Aorta (tissue), 5 donors: ENCODE measurements at regions not wholly inside any gene's neighbourhood (a gene's known extent, or its start where the extent isn't known, plus 50 kb on each side); places are given as distances from the start of the nearest gene placed in this dataset.

Experiments
- ATAC-seq: fragments of 200-7000 bp; cut with Tn5 transposase; one replicate; pipeline ENCODE4 v1.9.1; 2022; ENCODE audit warnings: moderate library complexity; ENCODE audit not compliant: low FRiP score
- DNase-seq, 2 donors: peaks; one replicate each; pipeline ENCODE4 v3.0.0-alpha.2; 2020
- H3K27ac ChIP-seq, 2 donors: one replicate each; pipeline ENCODE4 v1.5.1; 2013; ENCODE audit warnings: low read length in 2 of 2, mild to moderate bottlenecking in 2 of 2, moderate library complexity in 2 of 2, control low read depth in 1 of 2, inconsistent platforms in 1 of 2, low read depth in 1 of 2
- H3K27me3 ChIP-seq, 2 donors: one replicate each; pipeline ENCODE4 v1.6.1; 2013; ENCODE audit warnings: control low read depth in 1 of 2, low read length in 1 of 2, mild to moderate bottlenecking in 1 of 2, moderate library complexity in 1 of 2; ENCODE audit not compliant: insufficient read depth in 2 of 2, control insufficient read depth in 1 of 2
- H3K36me3 ChIP-seq, 2 donors: one replicate each; pipeline ENCODE4 v1.6.1; 2013; ENCODE audit warnings: control low read depth in 1 of 2, low read length in 1 of 2, mild to moderate bottlenecking in 1 of 2; ENCODE audit not compliant: insufficient read depth in 2 of 2, control insufficient read depth in 1 of 2
- H3K4me1 ChIP-seq, 2 donors: one replicate each; pipeline ENCODE4 v1.6.1; 2013; ENCODE audit warnings: low read length in 2 of 2, control low read depth in 1 of 2, mild to moderate bottlenecking in 1 of 2, moderate library complexity in 1 of 2; ENCODE audit not compliant: insufficient read depth in 2 of 2, control insufficient read depth in 1 of 2
- H3K4me3 ChIP-seq, 2 donors: one replicate each; pipeline ENCODE4 v1.5.1; 2013; ENCODE audit warnings: low read length in 2 of 2, control low read depth in 1 of 2, mild to moderate bottlenecking in 1 of 2
- H3K9me3 ChIP-seq: one replicate; pipeline ENCODE4 v1.6.1; 2013; ENCODE audit warnings: mild to moderate bottlenecking, low read length; ENCODE audit not compliant: control insufficient read depth
- WGBS, 2 donors: extraction: QIAGEN DNeasy Blood & Tissue Kit; methylation state at CpG; one replicate each; pipeline ENCODE4 v1.1.7; 2013; 5-methylcytosine and 5-hydroxymethylcytosine counted together
- intact Hi-C, 2 donors: fragments of 100-400 bp; cut with DNase I; formaldehyde crosslinking; loops; one replicate each; pipeline versions ENCODE4 v1.14.2 to v1.15.0; 2022
- donor health status: healthy with polysubstance abuse.
- donor health status: Bipolar disorder and iron deficiency.
- donor health status: DM: no; HTN: no; CAD: no.
- donor health status: DM: no; HTN: no; CAD: no.
- donor health status: DM: yes; HTN: yes; CAD: no.

DNA sequence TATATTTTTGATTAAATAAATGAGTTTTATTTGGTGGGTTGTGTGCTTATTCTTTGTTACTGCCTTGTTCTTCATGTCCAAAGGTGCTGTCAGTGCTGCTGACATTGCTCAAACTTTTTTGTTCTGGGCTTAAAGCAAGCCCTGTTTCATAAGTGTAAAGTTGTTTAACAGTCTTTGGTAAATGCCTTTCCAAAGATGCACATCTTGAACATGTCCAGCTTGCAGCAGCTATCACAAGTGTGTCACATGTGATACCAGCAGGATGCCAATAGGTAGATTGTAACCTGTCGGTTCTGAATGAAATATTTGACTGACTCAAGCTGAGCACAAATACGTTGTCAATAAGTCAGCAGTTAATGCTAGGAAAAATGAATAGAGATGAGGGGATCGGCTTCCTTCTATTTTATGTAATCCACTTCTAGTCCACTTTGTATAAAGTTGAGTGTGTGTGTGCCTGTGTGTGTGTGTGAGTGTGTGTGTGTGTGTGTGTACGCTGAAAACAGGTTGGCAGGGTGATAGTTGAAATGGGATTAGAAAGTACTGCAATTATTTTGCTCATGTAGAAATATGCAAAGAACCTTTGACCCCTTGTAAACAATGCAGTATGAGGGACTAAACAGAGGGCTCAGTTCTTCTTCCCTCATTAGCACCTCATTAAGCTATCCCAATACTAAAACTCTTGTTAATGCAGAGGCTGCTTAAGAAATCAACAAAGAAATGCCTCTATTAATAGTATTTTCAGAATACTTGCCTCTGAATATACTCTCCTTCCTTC is 986.5 kb downstream of the TUSC7 start:
- H3K27ac ChIP-seq: no peak overlapping the region

DNA sequence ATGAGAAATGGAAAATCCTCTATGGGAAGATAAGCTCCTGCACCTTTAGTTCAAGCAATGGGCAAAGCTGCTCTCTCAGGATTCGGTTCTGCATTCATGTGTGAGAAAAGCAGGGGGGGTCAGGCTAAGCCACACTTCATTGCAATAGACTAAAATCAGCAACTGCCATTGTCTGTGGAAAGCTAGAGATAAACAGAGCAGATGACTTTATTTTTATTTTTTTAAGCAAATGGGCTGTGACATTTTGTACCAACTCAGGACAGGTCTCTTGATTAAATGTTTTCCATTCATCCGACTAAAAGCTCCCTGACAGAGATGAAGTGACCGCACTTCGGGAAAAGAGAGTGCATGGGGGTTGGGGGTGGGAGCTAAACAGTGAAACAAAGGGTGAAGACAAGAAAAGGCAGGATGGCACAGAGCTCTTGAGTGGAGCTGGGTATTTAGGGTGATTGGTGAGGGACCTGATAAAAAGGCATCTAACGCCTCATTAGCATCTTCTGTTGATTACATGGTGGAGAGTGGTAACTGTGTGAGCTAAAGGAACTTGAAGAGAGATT is 987.4 kb downstream of the TUSC7 start:
- H3K4me1 ChIP-seq: no peaks in the 10 kb centered on the region
- WGBS, 2 donors: 85 to 87% methylated on average over 5 of the region's 5 CpGs
- DNase-seq (no peak), ATAC-seq (no peak)
- H3K36me3 ChIP-seq: no peaks in the 10 kb centered on the region
- H3K4me3 ChIP-seq: no peak overlapping the region
- intact Hi-C loops: no loop called here
- peaks cover 0 to 2% of the 10 kb centered on the region in 2 donors for H3K27me3 ChIP-seq
- no peak overlapping the region for H3K27ac ChIP-seq
- H3K9me3 ChIP-seq: no peaks in the 10 kb centered on the region

More for the DNA sequence above, 986.5 kb downstream of the TUSC7 start:
- H3K4me3 ChIP-seq: no peak overlapping the region
- DNase-seq (no peak), ATAC-seq (no peak)
- WGBS, 2 donors: 85 to 89% methylated on average over 4 of the region's 4 CpGs
- intact Hi-C loops: no loop called here
- no peaks in the 10 kb centered on the region for H3K36me3 ChIP-seq
- H3K27me3 ChIP-seq: peaks cover 0 to 2% of the 10 kb centered on the region in 2 donors
- H3K9me3 ChIP-seq: no peaks in the 10 kb centered on the region
- H3K4me1 ChIP-seq: no peaks in the 10 kb centered on the region

DNA sequence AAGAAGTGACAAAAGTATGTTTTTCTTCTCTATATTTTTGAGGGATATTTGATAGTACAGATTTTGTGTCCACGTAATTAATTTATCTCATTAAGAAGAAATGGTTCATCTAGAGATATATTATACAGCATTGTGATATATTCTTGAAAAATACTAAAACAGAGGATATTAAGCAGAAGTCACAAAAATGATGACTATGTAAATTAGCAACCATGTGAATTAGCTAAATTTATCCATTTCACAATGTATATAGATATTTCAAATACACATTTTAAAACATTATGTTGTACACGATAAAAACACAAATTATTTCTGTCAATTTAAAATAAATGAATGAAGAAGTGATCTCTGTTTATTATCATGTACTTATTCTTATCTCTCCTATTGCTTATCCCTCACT is 989.5 kb downstream of the TUSC7 start:
- intact Hi-C loops: no loop called here
- Histone ChIP-seq H3K36me3 (no peaks in the 10 kb centered on the region), H3K27me3 (peaks cover 0 to 2% of the 10 kb centered on the region in 2 donors), H3K4me1 (no peaks in the 10 kb centered on the region), H3K4me3 (no peak overlapping the region), H3K27ac (no peak overlapping the region), H3K9me3 (no peaks in the 10 kb centered on the region)
- 95 to 98% methylated on average over 2 of the region's 2 CpGs for WGBS, 2 donors
- DNase-seq (no peak), ATAC-seq (no peak)

GRCh38 chr3:117700573-117701360 is 991.2 kb downstream of the TUSC7 start:
- Histone ChIP-seq H3K4me3 (peak overlapping the region in 1 of 2 donors; percentile 10), H3K27me3 (peaks cover 0 to 1% of the 10 kb centered on the region in 2 donors), H3K9me3 (no peaks in the 10 kb centered on the region), H3K27ac (no peak overlapping the region), H3K4me1 (no peaks in the 10 kb centered on the region), H3K36me3 (no peaks in the 10 kb centered on the region)
- DNase-seq (no peak), ATAC-seq (no peak)
- 18 to 24% methylated on average over 6 of the region's 6 CpGs for WGBS, 2 donors
- intact Hi-C loops: no loop called here

DNA sequence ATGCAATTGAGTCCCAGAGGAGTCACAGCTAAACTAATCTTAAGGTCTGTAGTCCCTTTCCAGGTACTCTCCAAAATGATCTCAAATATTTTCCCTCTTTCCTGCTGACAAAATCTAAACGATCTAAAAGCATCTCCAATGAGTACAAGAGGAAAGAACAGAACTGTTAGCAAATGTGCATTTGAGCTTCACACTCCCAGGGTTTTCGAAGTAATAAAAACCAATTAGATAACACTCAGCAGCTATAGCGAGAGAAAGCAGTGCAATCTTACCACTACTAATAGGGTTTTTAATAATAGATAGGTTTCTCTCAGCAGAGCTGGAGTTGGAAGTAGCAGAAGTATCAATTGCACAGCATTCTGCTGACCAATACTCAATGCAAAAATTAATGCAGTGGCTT is 995.4 kb downstream of the TUSC7 start:
- Histone ChIP-seq H3K27ac (no peak overlapping the region), H3K36me3 (no peaks in the 10 kb centered on the region), H3K27me3 (no peaks in the 10 kb centered on the region), H3K9me3 (no peaks in the 10 kb centered on the region), H3K4me3 (no peak overlapping the region), H3K4me1 (no peaks in the 10 kb centered on the region)
- ATAC-seq (no peak), DNase-seq (no peak)
- 91 to 96% methylated on average over 3 of the region's 3 CpGs for WGBS, 2 donors
- intact Hi-C loops: no loop called here

GRCh38 chr3:117706037-117706436 is 996.5 kb downstream of the TUSC7 start:
- ATAC-seq (no peak), DNase-seq (no peak)
- 48 to 62% methylated on average over 1 of the region's 1 CpG for WGBS, 2 donors
- Histone ChIP-seq H3K27me3 (no peaks in the 10 kb centered on the region), H3K27ac (no peak overlapping the region), H3K36me3 (no peaks in the 10 kb centered on the region), H3K9me3 (no peaks in the 10 kb centered on the region), H3K4me3 (no peak overlapping the region), H3K4me1 (no peaks in the 10 kb centered on the region)
- intact Hi-C loops: no loop called here

GRCh38 chr3:117706756-117707155 is 997.2 kb downstream of the TUSC7 start:
- no peaks in the 10 kb centered on the region for H3K27me3 ChIP-seq
- no peaks in the 10 kb centered on the region for H3K4me1 ChIP-seq
- no peak overlapping the region for H3K27ac ChIP-seq
- H3K36me3 ChIP-seq: no peaks in the 10 kb centered on the region
- whole genome bisulfite sequencing, 2 donors: 34 to 51% methylated on average over 2 of the region's 2 CpGs
- DNase-seq: no peak
- intact Hi-C loops: no loop called here
- H3K9me3 ChIP-seq: no peaks in the 10 kb centered on the region
- no peak for ATAC-seq
- H3K4me3 ChIP-seq: no peak overlapping the region

DNA sequence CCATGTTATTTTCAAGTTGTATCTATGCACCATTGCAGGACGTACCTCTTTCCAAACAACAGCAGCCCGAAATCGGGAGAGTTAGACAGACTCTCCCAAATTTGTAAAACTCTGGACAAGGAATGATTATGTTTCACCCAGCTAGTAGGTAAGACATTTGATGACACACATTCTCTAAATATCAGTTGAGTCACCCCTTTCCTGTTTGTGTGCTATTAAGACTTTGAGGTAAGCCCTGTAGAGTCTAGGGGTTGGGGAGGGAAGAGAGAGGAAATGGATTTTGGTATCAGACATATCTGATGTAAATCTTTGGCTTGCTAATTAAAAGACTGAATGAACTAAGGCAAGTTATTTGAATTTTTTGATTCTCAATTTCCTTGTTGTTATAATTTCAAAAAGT is 999.0 kb downstream of the TUSC7 start:
- no peak for DNase-seq
- no peak for ATAC-seq
- no peaks in the 10 kb centered on the region for H3K4me1 ChIP-seq
- H3K36me3 ChIP-seq: no peaks in the 10 kb centered on the region
- intact Hi-C loops: no loop called here
- no peak overlapping the region for H3K4me3 ChIP-seq
- H3K9me3 ChIP-seq: no peaks in the 10 kb centered on the region
- no peaks in the 10 kb centered on the region for H3K27me3 ChIP-seq
- WGBS, 2 donors: 94 to 96% methylated on average over 3 of the region's 3 CpGs
- no peak overlapping the region for H3K27ac ChIP-seq
